NOMO-1 treated with dmso at 0.1 percent for 144 hours (cell line): ENCODE measurements at regions not wholly inside any gene's neighbourhood (a gene's known extent, or its start where the extent isn't known, plus 50 kb on each side); places are given as distances from the start of the nearest gene placed in this dataset.
A peak's percentile ranks its signal among the peaks of the same experiment; 100 is the strongest.

Experiments
- DNase-seq: peaks from one replicate; lab custom pipeline; 2025; ENCODE audit not compliant: unreplicated experiment; lab: John Stamatoyannopoulos, UW

- DNase-seq = no peak
These were observed 342.9 kb downstream of the MYCN start for GRCh38 chr2:16283071-16283850.

GRCh38 chr2:16282511-16282910 is 342.2 kb downstream of the MYCN start:
- DNase-seq = no peak

GRCh38 chr2:16281451-16282335 is 341.3 kb downstream of the MYCN start:
- DNase-seq = peak; percentile 30

- no peak for DNase-seq
These were observed 339.7 kb downstream of the MYCN start for GRCh38 chr2:16280081-16280480.

- DNase-seq = no peak
These were observed 339.3 kb downstream of the MYCN start for GRCh38 chr2:16279641-16280040.

GRCh38 chr2:16279201-16279570 is 338.8 kb downstream of the MYCN start:
- no peak for DNase-seq

- no peak for DNase-seq
These were observed 338.3 kb downstream of the MYCN start for GRCh38 chr2:16278421-16279200.

GRCh38 chr2:16277117-16277516 is 336.8 kb downstream of the MYCN start:
- DNase-seq = no peak

- no peak for DNase-seq
These were observed 335.3 kb downstream of the MYCN start for GRCh38 chr2:16275661-16276060.

- DNase-seq = no peak
These were observed 334.8 kb downstream of the MYCN start for GRCh38 chr2:16275131-16275530.

GRCh38 chr2:16273111-16273510 is 332.8 kb downstream of the MYCN start:
- no peak for DNase-seq

- DNase-seq = no peak
These were observed 331.9 kb downstream of the MYCN start for GRCh38 chr2:16272038-16272788.

GRCh38 chr2:16271231-16271896 is 331.0 kb downstream of the MYCN start:
- DNase-seq = peak; percentile 56

- DNase-seq = no peak
These were observed 330.1 kb downstream of the MYCN start for GRCh38 chr2:16270441-16270840.

GRCh38 chr2:16268301-16269000 is 328.1 kb downstream of the MYCN start:
- DNase-seq = no peak

GRCh38 chr2:16266571-16266970 is 326.2 kb downstream of the MYCN start:
- DNase-seq = no peak

- no peak for DNase-seq
These were observed 324.7 kb downstream of the MYCN start for GRCh38 chr2:16264931-16265540.

GRCh38 chr2:16264491-16264890 is 324.1 kb downstream of the MYCN start:
- no peak for DNase-seq

- no peak for DNase-seq
These were observed 323.0 kb downstream of the MYCN start for GRCh38 chr2:16263241-16263890.
